Vagina (tissue), 2 donors: ENCODE measurements at regions not wholly inside any gene's neighbourhood (a gene's known extent, or its start where the extent isn't known, plus 50 kb on each side); places are given as distances from the start of the nearest gene placed in this dataset.
"Not testable (repeated sequence)": the region's sequence is repeated elsewhere in the genome, so short reads cannot be mapped to it uniquely, and the experiment has no call there.

ENCODE experiments used
- CTCF ChIP-seq, 3 experiments: fragments of 450-650 bp in 2 of 3; fragments of 200-600 bp in 1 of 3; sonication (generic) in 1 of 3; IDR thresholded peaks; one replicate each; pipeline ENCODE4 v1.5.1; 2017 to 2019; ENCODE audit warnings: antibody characterized with exemption in 3 of 3, mild to moderate bottlenecking in 2 of 3, moderate library complexity in 2 of 3
- POLR2A ChIP-seq, 2 donors: fragments of 450-650 bp; IDR thresholded peaks; one replicate each; pipeline ENCODE4 v1.6.1; 2017; ENCODE audit warnings: antibody characterized with exemption in 2 of 2, mild to moderate bottlenecking in 2 of 2, moderate library complexity in 2 of 2
- POLR2AphosphoS5 ChIP-seq, 2 donors: sonication (generic); formaldehyde crosslinking; IDR thresholded peaks; one replicate each; pipeline ENCODE4 v1.9.0; 2017; ENCODE audit warnings: antibody characterized with exemption in 2 of 2, mild to moderate bottlenecking in 2 of 2, low read depth in 1 of 2; ENCODE audit not compliant: insufficient read depth in 1 of 2

- TF ChIP-seq POLR2A (IDR thresholded peaks at IDR 0.05); CTCF (IDR thresholded peaks at IDR 0.05); POLR2AphosphoS5 (IDR thresholded peaks at IDR 0.05; ENCODE audit: insufficient read depth in 1 of 2, low read depth in 1 of 2): not testable (repeated sequence)
Measured at GRCh38 chr3:73154261-73154660, 92.8 kb downstream of the EBLN2 start.
